ENCODE measurements at regions not wholly inside any gene's neighbourhood (a gene's known extent, or its start where the extent isn't known, plus 50 kb on each side); places are given as distances from the start of the nearest gene placed in this dataset.

GRCh38 chr4:15270201-15270600, 157.6 kb upstream of the C1QTNF7 start:
- DNase-seq (ENCODE audit: low read depth, low spot score), result no peak

- DNase-seq (ENCODE audit: low read depth, low spot score), result no peak
These were observed 141.8 kb upstream of the C1QTNF7 start for GRCh38 chr4:15286041-15286440.

GRCh38 chr4:15291122-15291521, 136.7 kb upstream of the C1QTNF7 start:
- DNase-seq (ENCODE audit: low read depth, low spot score), result no peak

- DNase-seq (ENCODE audit: low read depth, low spot score), result no peak
These were observed 134.1 kb upstream of the C1QTNF7 start for GRCh38 chr4:15293711-15294110.

GRCh38 chr4:15294202-15294601, 133.6 kb upstream of the C1QTNF7 start:
- no peak for DNase-seq (ENCODE audit: low read depth, low spot score)

GRCh38 chr4:15294832-15295231, 133.0 kb upstream of the C1QTNF7 start:
- no peak for DNase-seq (ENCODE audit: low read depth, low spot score)

GRCh38 chr4:15295421-15296162, 132.2 kb upstream of the C1QTNF7 start:
- DNase-seq (ENCODE audit: low read depth, low spot score), result peak; percentile 3

GRCh38 chr4:15297344-15297743, 130.5 kb upstream of the C1QTNF7 start:
- no peak for DNase-seq (ENCODE audit: low read depth, low spot score)

- DNase-seq (ENCODE audit: low read depth, low spot score), result no peak
These were observed 128.2 kb upstream of the C1QTNF7 start for GRCh38 chr4:15299627-15300026.

- DNase-seq (ENCODE audit: low read depth, low spot score), result peak; percentile 53
These were observed 124.7 kb upstream of the C1QTNF7 start for GRCh38 chr4:15303052-15303641.

- DNase-seq (ENCODE audit: low read depth, low spot score), result no peak
These were observed 112.9 kb upstream of the C1QTNF7 start for GRCh38 chr4:15314974-15315373.

GRCh38 chr4:15317246-15317645, 110.6 kb upstream of the C1QTNF7 start:
- DNase-seq (ENCODE audit: low read depth, low spot score), result no peak

GRCh38 chr4:15318621-15319348, 109.0 kb upstream of the C1QTNF7 start:
- DNase-seq (ENCODE audit: low read depth, low spot score), result no peak

GRCh38 chr4:15320121-15320678, 107.6 kb upstream of the C1QTNF7 start:
- no peak for DNase-seq (ENCODE audit: low read depth, low spot score)

GRCh38 chr4:15322006-15322405, 105.8 kb upstream of the C1QTNF7 start:
- DNase-seq (ENCODE audit: low read depth, low spot score), result no peak

- no peak for DNase-seq (ENCODE audit: low read depth, low spot score)
These were observed 101.8 kb upstream of the C1QTNF7 start for GRCh38 chr4:15325987-15326386.

GRCh38 chr4:15327311-15328298, 100.2 kb upstream of the C1QTNF7 start:
- DNase-seq (ENCODE audit: low read depth, low spot score), result no peak

GRCh38 chr4:15331930-15332329, 95.9 kb upstream of the C1QTNF7 start:
- no peak for DNase-seq (ENCODE audit: low read depth, low spot score)

- DNase-seq (ENCODE audit: low read depth, low spot score), result no peak
These were observed 95.5 kb upstream of the C1QTNF7 start for GRCh38 chr4:15332377-15332776.

- peak; percentile 76 for DNase-seq (ENCODE audit: low read depth, low spot score)
These were observed 93.9 kb upstream of the C1QTNF7 start for GRCh38 chr4:15333692-15334633.
